ENCODE measurements at regions not wholly inside any gene's neighbourhood (a gene's known extent, or its start where the extent isn't known, plus 50 kb on each side); places are given as distances from the start of the nearest gene placed in this dataset.
"Not testable (repeated sequence)": the region's sequence is repeated elsewhere in the genome, so short reads cannot be mapped to it uniquely, and the experiment has no call there.

GRCh38 chr7:114364151-114364550, 50.5 kb upstream of the FOXP2 start:
- no peak for DNase-seq

- no peak for DNase-seq
Measured at GRCh38 chr7:114363292-114363691, 51.3 kb upstream of the FOXP2 start.

GRCh38 chr7:114358911-114359310, 55.7 kb upstream of the FOXP2 start:
- DNase-seq, result no peak

- DNase-seq, result no peak
Measured at GRCh38 chr7:114356133-114356532, 58.5 kb upstream of the FOXP2 start.

- no peak for DNase-seq
Measured at GRCh38 chr7:114354306-114354705, 60.3 kb upstream of the FOXP2 start.

GRCh38 chr7:114345494-114345893, 69.1 kb upstream of the FOXP2 start:
- no peak for DNase-seq

GRCh38 chr7:114343949-114344708, 70.5 kb upstream of the FOXP2 start:
- DNase-seq, result no peak

- no peak for DNase-seq
Measured at GRCh38 chr7:114342431-114343179, 72.0 kb upstream of the FOXP2 start.

- no peak for DNase-seq
Measured at GRCh38 chr7:114341648-114342047, 73.0 kb upstream of the FOXP2 start.

- no peak for DNase-seq
Measured at GRCh38 chr7:114334989-114335388, 79.6 kb upstream of the FOXP2 start.

- DNase-seq, result not testable (repeated sequence)
Measured at GRCh38 chr7:114329458-114329857, 85.2 kb upstream of the FOXP2 start.

- no peak for DNase-seq
Measured at GRCh38 chr7:114317450-114318098, 97.0 kb upstream of the FOXP2 start.

- no peak for DNase-seq
Measured at GRCh38 chr7:114312649-114313048, 102.0 kb upstream of the FOXP2 start.

GRCh38 chr7:114310345-114311110, 104.1 kb upstream of the FOXP2 start:
- peak; percentile 24 for DNase-seq

- DNase-seq, result no peak
Measured at GRCh38 chr7:114309729-114310128, 104.9 kb upstream of the FOXP2 start.

GRCh38 chr7:114303301-114303700, 111.3 kb upstream of the FOXP2 start:
- DNase-seq, result no peak

GRCh38 chr7:114302858-114303257, 111.8 kb upstream of the FOXP2 start:
- DNase-seq, result no peak

GRCh38 chr7:114298011-114298410, 116.6 kb upstream of the FOXP2 start:
- no peak for DNase-seq

- DNase-seq, result no peak
Measured at GRCh38 chr7:114297121-114297520, 117.5 kb upstream of the FOXP2 start.

GRCh38 chr7:114295522-114295921, 119.1 kb upstream of the FOXP2 start:
- DNase-seq, result no peak

- no peak for DNase-seq
Measured at GRCh38 chr7:114294036-114294435, 120.6 kb upstream of the FOXP2 start.

- DNase-seq, result no peak
Measured at GRCh38 chr7:114293289-114294012, 121.2 kb upstream of the FOXP2 start.
